Smooth muscle cell (in vitro differentiated cells): ENCODE measurements at regions not wholly inside any gene's neighbourhood (a gene's known extent, or its start where the extent isn't known, plus 50 kb on each side); places are given as distances from the start of the nearest gene placed in this dataset.
"Not testable (repeated sequence)": the region's sequence is repeated elsewhere in the genome, so short reads cannot be mapped to it uniquely, and the experiment has no call there.

Experiments used
- DNase-seq: peaks from one replicate; lab custom pipeline; 2025; ENCODE audit not compliant: unreplicated experiment; lab: John Stamatoyannopoulos, UW
- H2AFZ ChIP-seq: fragments of 200-600 bp; sonication (generic); 2 replicates; pipeline ENCODE4 v1.6.0; 2016; ENCODE audit warnings: antibody characterized with exemption, low read depth, mild to moderate bottlenecking
- H3F3A ChIP-seq: fragments of 200-600 bp; sonication (generic); 2 replicates; pipeline ENCODE4 v1.6.0; 2017; ENCODE audit warnings: antibody characterized with exemption, low read depth
- H3K27ac ChIP-seq: fragments of 200-600 bp; sonication (generic); 2 replicates; pipeline ENCODE4 v1.5.1; 2016; ENCODE audit warnings: low read depth, mild to moderate bottlenecking
- H3K27me3 ChIP-seq: fragments of 200-600 bp; sonication (generic); 2 replicates; pipeline ENCODE4 v1.6.1; 2016; ENCODE audit warnings: low read depth, mild to moderate bottlenecking
- H3K36me3 ChIP-seq: fragments of 200-600 bp; sonication (generic); 2 replicates; pipeline ENCODE4 v1.5.1; 2016; ENCODE audit warnings: low read depth
- H3K4me1 ChIP-seq: fragments of 200-600 bp; sonication (generic); 2 replicates; pipeline ENCODE4 v1.5.1; 2016; ENCODE audit warnings: low read depth
- H3K4me2 ChIP-seq: fragments of 200-600 bp; sonication (generic); 2 replicates; pipeline ENCODE4 v1.6.0; 2016; ENCODE audit warnings: mild to moderate bottlenecking
- H3K4me3 ChIP-seq: fragments of 200-600 bp; sonication (generic); 2 replicates; pipeline ENCODE4 v1.5.1; 2016; ENCODE audit warnings: mild to moderate bottlenecking
- H3K79me2 ChIP-seq: fragments of 200-600 bp; sonication (generic); 2 replicates; pipeline ENCODE4 v1.6.0; 2016; ENCODE audit warnings: low read depth, mild to moderate bottlenecking
- H3K9ac ChIP-seq: fragments of 200-600 bp; sonication (generic); 2 replicates; pipeline ENCODE4 v1.6.0; 2016; ENCODE audit warnings: low read depth
- H3K9me3 ChIP-seq: fragments of 200-600 bp; sonication (generic); replicated peaks from 2 replicates; pipeline ENCODE4 v1.5.1; 2016; ENCODE audit warnings: low read depth
- H4K20me1 ChIP-seq: fragments of 200-600 bp; sonication (generic); 2 replicates; pipeline ENCODE4 v1.6.0; 2016; ENCODE audit warnings: low read depth
- CTCF ChIP-seq: fragments of 200-600 bp; sonication (generic); IDR thresholded peaks from 2 replicates; pipeline ENCODE4 v1.5.1; 2017; ENCODE audit warnings: borderline replicate concordance, mild to moderate bottlenecking, antibody characterized with exemption; ENCODE audit not compliant: insufficient read depth, poor library complexity, severe bottlenecking
- WGBS: methylation state at CpG from one replicate; pipeline ENCODE4 v1.1.7; 2016; ENCODE audit warnings: low lambda C conversion rate; 5-methylcytosine and 5-hydroxymethylcytosine counted together

GRCh38 chr5:116858705-116859333 lies 284.2 kb upstream of the SEMA6A start:
- TF ChIP-seq CTCF = no peak
- 56% methylated on average over 4 of the region's 4 CpGs for WGBS
- Histone ChIP-seq H3K27ac (peak overlapping the region; percentile 76), H3K9me3 (no peaks in the 10 kb centered on the region), H4K20me1 (no peaks in the 10 kb centered on the region), H2AFZ (peak overlapping the region; percentile 26), H3K79me2 (no peaks in the 10 kb centered on the region), H3F3A (peaks cover 16% of the 10 kb centered on the region), H3K4me2 (no peak overlapping the region), H3K9ac (no peak overlapping the region), H3K36me3 (no peaks in the 10 kb centered on the region), H3K4me1 (peaks cover 17% of the 10 kb centered on the region), H3K4me3 (no peak overlapping the region), H3K27me3 (no peaks in the 10 kb centered on the region)
- no peak for DNase-seq

- H3K4me2 ChIP-seq, H3K4me3 ChIP-seq, H3K27me3 ChIP-seq, DNase-seq, H3K9me3 ChIP-seq, H4K20me1 ChIP-seq, H3K4me1 ChIP-seq, H2AFZ ChIP-seq, H3K36me3 ChIP-seq, H3K79me2 ChIP-seq, H3K27ac ChIP-seq, H3K9ac ChIP-seq: not testable (repeated sequence)
- WGBS = 90% methylated on average over 4 of the region's 4 CpGs
- peaks cover 16% of the 10 kb centered on the region for H3F3A ChIP-seq
These were observed 283.4 kb upstream of the SEMA6A start for GRCh38 chr5:116858020-116858419.

GRCh38 chr5:116856271-116856670 lies 281.6 kb upstream of the SEMA6A start:
- no peaks in the 10 kb centered on the region for H3K9me3 ChIP-seq
- no peak for TF ChIP-seq CTCF
- H4K20me1 ChIP-seq = no peaks in the 10 kb centered on the region
- 75% methylated on average over 1 of the region's 1 CpG for WGBS
- peaks cover 16% of the 10 kb centered on the region for H3F3A ChIP-seq
- H2AFZ ChIP-seq = no peak overlapping the region
- H3K4me1 ChIP-seq = peaks cover 7% of the 10 kb centered on the region
- H3K4me2 ChIP-seq = no peak overlapping the region
- no peaks in the 10 kb centered on the region for H3K79me2 ChIP-seq
- no peak overlapping the region for H3K4me3 ChIP-seq
- no peak overlapping the region for H3K27ac ChIP-seq
- no peak overlapping the region for H3K9ac ChIP-seq
- DNase-seq = no peak
- H3K36me3 ChIP-seq = no peaks in the 10 kb centered on the region
- no peaks in the 10 kb centered on the region for H3K27me3 ChIP-seq

GRCh38 chr5:116853992-116854391 lies 279.4 kb upstream of the SEMA6A start:
- no peak for DNase-seq
- no peak overlapping the region for H3K9ac ChIP-seq
- H3K27me3 ChIP-seq = no peaks in the 10 kb centered on the region
- H3K79me2 ChIP-seq = no peaks in the 10 kb centered on the region
- no peak overlapping the region for H2AFZ ChIP-seq
- no peaks in the 10 kb centered on the region for H3F3A ChIP-seq
- TF ChIP-seq CTCF = no peak
- no peak overlapping the region for H3K4me3 ChIP-seq
- no peak overlapping the region for H3K4me2 ChIP-seq
- no peaks in the 10 kb centered on the region for H4K20me1 ChIP-seq
- no peaks in the 10 kb centered on the region for H3K4me1 ChIP-seq
- no peaks in the 10 kb centered on the region for H3K36me3 ChIP-seq
- no peak overlapping the region for H3K27ac ChIP-seq
- no peaks in the 10 kb centered on the region for H3K9me3 ChIP-seq
- 73% methylated on average over 3 of the region's 3 CpGs for WGBS
